SK-N-MC (cell line): ENCODE measurements at regions not wholly inside any gene's neighbourhood (a gene's known extent, or its start where the extent isn't known, plus 50 kb on each side); places are given as distances from the start of the nearest gene placed in this dataset.

Experiments
- EZH2 ChIP-seq: fragments of 200-600 bp; sonication (generic); IDR thresholded peaks from one replicate; pipeline ENCODE4 v1.6.1; 2017; ENCODE audit warnings: antibody characterized with exemption
- FOXP2 ChIP-seq: optimal IDR thresholded peaks from 2 replicates; pipeline ENCODE3; 2011; ENCODE audit warnings: mild to moderate bottlenecking, moderate library complexity; ENCODE audit not compliant: insufficient read depth; ENCODE audit errors: extremely low read length, control extremely low read depth
- POLR2AphosphoS5 ChIP-seq: IDR thresholded peaks from 2 replicates; pipeline ENCODE4 v1.6.1; 2012; ENCODE audit warnings: mild to moderate bottlenecking, low read depth, low read length, borderline replicate concordance

DNA sequence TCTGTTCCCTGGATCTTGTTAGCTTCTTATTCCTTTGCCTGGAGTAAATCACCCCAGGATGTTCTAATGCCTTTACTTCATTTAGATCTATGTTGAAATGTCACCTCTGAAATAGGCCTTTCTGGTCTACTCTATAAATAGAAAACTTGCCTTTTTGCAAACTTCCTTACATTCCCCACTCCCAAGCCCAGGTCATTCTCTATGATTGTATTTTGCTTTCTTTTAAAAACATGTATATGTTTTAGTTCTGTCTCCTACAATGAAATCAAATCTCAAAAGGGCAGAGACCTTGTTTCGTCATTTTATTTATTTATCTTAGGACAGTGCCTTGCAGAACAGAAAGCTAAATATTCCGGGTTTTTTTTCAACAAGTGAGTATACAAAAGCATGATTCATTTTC lies 1657.7 kb upstream of the C9orf72 start:
- no peak for TF ChIP-seq POLR2AphosphoS5
- no peak for TF ChIP-seq EZH2
- TF ChIP-seq FOXP2, result no peak
